Liver (tissue), 8 donors: ENCODE measurements at regions not wholly inside any gene's neighbourhood (a gene's known extent, or its start where the extent isn't known, plus 50 kb on each side); places are given as distances from the start of the nearest gene placed in this dataset.

Experiments used
- DNase-seq: peaks from one replicate; pipeline ENCODE4 v3.0.0-alpha.2; 2017; ENCODE audit warnings: low spot score
- H3K27ac ChIP-seq, 2 donors: one replicate each; pipeline ENCODE4 v1.7.0; 2013; ENCODE audit warnings: inconsistent platforms in 2 of 2, low read length in 2 of 2, control low read depth in 1 of 2, low read depth in 1 of 2, mild to moderate bottlenecking in 1 of 2
- H3K27me3 ChIP-seq, 4 donors: one replicate each; pipeline versions ENCODE4 v1.6.1 to v1.7.0; 2013; ENCODE audit warnings: low read length in 3 of 4, inconsistent platforms in 1 of 4, mild to moderate bottlenecking in 1 of 4, moderate library complexity in 1 of 4; ENCODE audit not compliant: control insufficient read depth in 4 of 4, insufficient read depth in 4 of 4
- H3K36me3 ChIP-seq, 4 donors: one replicate each; pipeline versions ENCODE4 v1.6.1 to v1.7.0; 2013; ENCODE audit warnings: low read length in 3 of 4, mild to moderate bottlenecking in 3 of 4, low read depth in 1 of 4, moderate library complexity in 1 of 4; ENCODE audit not compliant: control insufficient read depth in 4 of 4, insufficient read depth in 3 of 4
- H3K4me1 ChIP-seq, 4 donors: one replicate each; pipeline versions ENCODE4 v1.6.1 to v1.7.0; 2013; ENCODE audit warnings: low read length in 3 of 4, mild to moderate bottlenecking in 3 of 4, moderate library complexity in 1 of 4; ENCODE audit not compliant: control insufficient read depth in 4 of 4, insufficient read depth in 4 of 4
- H3K4me3 ChIP-seq, 3 donors: one replicate each; pipeline versions ENCODE4 v1.6.1 to v1.7.0; 2013; ENCODE audit warnings: low read length in 3 of 3, control low read depth in 1 of 3, low read depth in 1 of 3, mild to moderate bottlenecking in 1 of 3
- H3K9ac ChIP-seq, 2 donors: one replicate each; pipeline ENCODE4 v1.7.0; 2013; ENCODE audit warnings: low read length in 2 of 2, mild to moderate bottlenecking in 2 of 2, moderate library complexity in 2 of 2, control low read depth in 1 of 2, low read depth in 1 of 2
- H3K9me3 ChIP-seq, 4 donors: one replicate each; pipeline versions ENCODE4 v1.6.1 to v1.7.0; 2013; ENCODE audit warnings: low read length in 3 of 4; ENCODE audit not compliant: control insufficient read depth in 4 of 4
- CTCF ChIP-seq: fragments of 150-350 bp; IDR thresholded peaks from 2 replicates; pipeline ENCODE4 v1.5.1; 2017; ENCODE audit warnings: improper control_type of control experiment, low read depth, low read length; ENCODE audit not compliant: missing input control
- EGR1 ChIP-seq, 2 donors: IDR thresholded peaks; 2 replicates each; pipeline ENCODE4 v1.6.1; 2016 to 2018; ENCODE audit warnings: antibody characterized with exemption in 2 of 2, low read depth in 2 of 2
- HNF4A ChIP-seq, 2 donors: conservative IDR thresholded peaks; 2 replicates each; pipeline ENCODE4 v1.6.1; 2016; ENCODE audit warnings: antibody characterized with exemption in 2 of 2, mild to moderate bottlenecking in 2 of 2
- NR2F2 ChIP-seq: IDR thresholded peaks from 2 replicates; pipeline ENCODE4 v1.6.1; 2016; ENCODE audit warnings: antibody characterized with exemption
- RAD21 ChIP-seq, 2 donors: IDR thresholded peaks; 2 replicates each; pipeline ENCODE4 v1.6.1; 2016; ENCODE audit warnings: antibody characterized with exemption in 2 of 2, mild to moderate bottlenecking in 2 of 2
- RXRA ChIP-seq, 2 donors: IDR thresholded peaks; 2 replicates each; pipeline ENCODE4 v1.6.1; 2017 to 2018; ENCODE audit warnings: antibody characterized with exemption in 2 of 2, mild to moderate bottlenecking in 1 of 2
- SP1 ChIP-seq: IDR thresholded peaks from 2 replicates; pipeline ENCODE4 v1.6.1; 2018; ENCODE audit warnings: antibody characterized with exemption, mild to moderate bottlenecking
- TAF1 ChIP-seq: conservative IDR thresholded peaks from 2 replicates; pipeline ENCODE4 v1.6.1; 2016; ENCODE audit warnings: antibody characterized with exemption, mild to moderate bottlenecking
- ZBTB33 ChIP-seq: IDR thresholded peaks from 2 replicates; pipeline ENCODE4 v1.6.1; 2016; ENCODE audit warnings: antibody characterized with exemption
- WGBS: extraction: QIAGEN DNeasy Blood & Tissue Kit; methylation state at CpG from one replicate; pipeline ENCODE4 v1.1.7; 2013; 5-methylcytosine and 5-hydroxymethylcytosine counted together
- TF ChIP-seq, protein P1 (sequence below): IDR thresholded peaks from 2 replicates; pipeline ENCODE4 v1.6.1; 2016; ENCODE audit warnings: antibody characterized with exemption, mild to moderate bottlenecking
- TF ChIP-seq, protein P2 (sequence below): IDR thresholded peaks from 2 replicates; pipeline ENCODE4 v1.6.1; 2016; ENCODE audit warnings: antibody characterized with exemption
- donor health status: healthy.
- donor health status: healthy.
- donor health status: healthy.
- donor health status: healthy.
- donor health status: healthy.

GRCh38 chr5:93830893-93831292 is 89.5 kb upstream of the POU5F2 start:
- H3K4me1 ChIP-seq, result no peaks in the 10 kb centered on the region
- no peak overlapping the region for H3K27ac ChIP-seq
- no peak overlapping the region for H3K4me3 ChIP-seq
- H3K9ac ChIP-seq, result no peak overlapping the region
- no peak for TF ChIP-seq RXRA (IDR thresholded peaks at IDR 0.05)
- H3K27me3 ChIP-seq, result no peaks in the 10 kb centered on the region
- DNase-seq, result no peak
- no peaks in the 10 kb centered on the region for H3K36me3 ChIP-seq
- no peaks in the 10 kb centered on the region for H3K9me3 ChIP-seq
- WGBS, result 98% methylated on average over 5 of the region's 5 CpGs

DNA sequence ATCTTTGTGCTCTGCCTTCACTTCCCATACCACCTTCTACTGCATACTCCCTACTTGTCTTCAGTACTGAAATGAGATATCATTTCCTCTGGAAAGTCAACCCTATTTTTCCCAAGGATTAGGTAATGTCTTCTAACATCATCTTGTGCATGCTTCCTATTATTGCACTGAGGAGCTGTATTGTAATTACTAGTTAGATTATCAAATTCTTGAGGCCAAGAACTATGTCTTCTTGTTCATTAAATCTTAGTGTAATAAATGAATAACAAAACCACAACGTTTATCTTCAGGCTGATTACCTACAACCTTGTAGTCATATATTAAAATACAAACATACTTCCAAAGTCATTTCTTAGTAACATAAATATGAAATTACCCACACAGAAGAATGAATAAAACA is 87.9 kb upstream of the POU5F2 start:
- no peaks in the 10 kb centered on the region for H3K36me3 ChIP-seq
- H3K9ac ChIP-seq, result no peak overlapping the region
- no peaks in the 10 kb centered on the region for H3K9me3 ChIP-seq
- H3K27me3 ChIP-seq, result no peaks in the 10 kb centered on the region
- H3K4me3 ChIP-seq, result no peak overlapping the region
- no peak for DNase-seq
- WGBS, result 86% methylated on average over 1 of the region's 1 CpG
- TF ChIP-seq HNF4A (conservative IDR thresholded peaks at IDR 0.05) (no peak), CTCF (no peak), EGR1 (IDR thresholded peaks at IDR 0.05; ENCODE audit: low read depth in 2 of 2) (no peak)
- no peaks in the 10 kb centered on the region for H3K4me1 ChIP-seq
- no peak overlapping the region for H3K27ac ChIP-seq

- Histone ChIP-seq H3K9ac (no peak overlapping the region), H3K27me3 (no peaks in the 10 kb centered on the region), H3K36me3 (peaks cover 0 to 2% (median 0%) of the 10 kb centered on the region in 4 donors), H3K27ac (no peak overlapping the region), H3K4me1 (no peaks in the 10 kb centered on the region), H3K4me3 (no peak overlapping the region), H3K9me3 (no peaks in the 10 kb centered on the region)
- TF ChIP-seq NR2F2, result no peak
- TF ChIP-seq CTCF, result no peak
- TF ChIP-seq, protein P1, sequence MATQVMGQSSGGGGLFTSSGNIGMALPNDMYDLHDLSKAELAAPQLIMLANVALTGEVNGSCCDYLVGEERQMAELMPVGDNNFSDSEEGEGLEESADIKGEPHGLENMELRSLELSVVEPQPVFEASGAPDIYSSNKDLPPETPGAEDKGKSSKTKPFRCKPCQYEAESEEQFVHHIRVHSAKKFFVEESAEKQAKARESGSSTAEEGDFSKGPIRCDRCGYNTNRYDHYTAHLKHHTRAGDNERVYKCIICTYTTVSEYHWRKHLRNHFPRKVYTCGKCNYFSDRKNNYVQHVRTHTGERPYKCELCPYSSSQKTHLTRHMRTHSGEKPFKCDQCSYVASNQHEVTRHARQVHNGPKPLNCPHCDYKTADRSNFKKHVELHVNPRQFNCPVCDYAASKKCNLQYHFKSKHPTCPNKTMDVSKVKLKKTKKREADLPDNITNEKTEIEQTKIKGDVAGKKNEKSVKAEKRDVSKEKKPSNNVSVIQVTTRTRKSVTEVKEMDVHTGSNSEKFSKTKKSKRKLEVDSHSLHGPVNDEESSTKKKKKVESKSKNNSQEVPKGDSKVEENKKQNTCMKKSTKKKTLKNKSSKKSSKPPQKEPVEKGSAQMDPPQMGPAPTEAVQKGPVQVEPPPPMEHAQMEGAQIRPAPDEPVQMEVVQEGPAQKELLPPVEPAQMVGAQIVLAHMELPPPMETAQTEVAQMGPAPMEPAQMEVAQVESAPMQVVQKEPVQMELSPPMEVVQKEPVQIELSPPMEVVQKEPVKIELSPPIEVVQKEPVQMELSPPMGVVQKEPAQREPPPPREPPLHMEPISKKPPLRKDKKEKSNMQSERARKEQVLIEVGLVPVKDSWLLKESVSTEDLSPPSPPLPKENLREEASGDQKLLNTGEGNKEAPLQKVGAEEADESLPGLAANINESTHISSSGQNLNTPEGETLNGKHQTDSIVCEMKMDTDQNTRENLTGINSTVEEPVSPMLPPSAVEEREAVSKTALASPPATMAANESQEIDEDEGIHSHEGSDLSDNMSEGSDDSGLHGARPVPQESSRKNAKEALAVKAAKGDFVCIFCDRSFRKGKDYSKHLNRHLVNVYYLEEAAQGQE, result no peak
- no peak for TF ChIP-seq TAF1
- no peak for TF ChIP-seq EGR1 (IDR thresholded peaks at IDR 0.05; ENCODE audit: low read depth in 2 of 2)
- TF ChIP-seq RAD21 (IDR thresholded peaks at IDR 0.05), result no peak
- TF ChIP-seq ZBTB33, result no peak
- TF ChIP-seq, protein P2, sequence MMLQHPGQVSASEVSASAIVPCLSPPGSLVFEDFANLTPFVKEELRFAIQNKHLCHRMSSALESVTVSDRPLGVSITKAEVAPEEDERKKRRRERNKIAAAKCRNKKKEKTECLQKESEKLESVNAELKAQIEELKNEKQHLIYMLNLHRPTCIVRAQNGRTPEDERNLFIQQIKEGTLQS, result no peak
- TF ChIP-seq SP1, result no peak
- no peak for DNase-seq
- 92% methylated on average over 4 of the region's 4 CpGs for WGBS
These were observed 80.6 kb upstream of the POU5F2 start for GRCh38 chr5:93821891-93822415.
